ENCODE measurements at regions not wholly inside any gene's neighbourhood (a gene's known extent, or its start where the extent isn't known, plus 50 kb on each side); places are given as distances from the start of the nearest gene placed in this dataset.
"Not testable (repeated sequence)": the region's sequence is repeated elsewhere in the genome, so short reads cannot be mapped to it uniquely, and the experiment has no call there.

- Mint-ChIP-seq H3K27ac (no peak overlapping the region), H3K27me3 (ENCODE audit: low read depth) (no peaks in the 10 kb centered on the region), H3K4me3 (no peak overlapping the region), H3K4me1 (no peaks in the 10 kb centered on the region), H3K36me3 (ENCODE audit: low read depth) (no peaks in the 10 kb centered on the region), H3K9me3 (no peaks in the 10 kb centered on the region)
- TF ChIP-seq CTCF (IDR thresholded peaks at IDR 0.05; ENCODE audit: unreplicated experiment in 3 of 3), result no peak
Measured at GRCh38 chr5:101458587-101458986, 555.5 kb upstream of the ST8SIA4 start.

- TF ChIP-seq CTCF (IDR thresholded peaks at IDR 0.05; ENCODE audit: unreplicated experiment in 3 of 3), result no peak
- Mint-ChIP-seq H3K36me3 (ENCODE audit: low read depth) (no peaks in the 10 kb centered on the region), H3K27ac (no peak overlapping the region), H3K27me3 (ENCODE audit: low read depth) (no peaks in the 10 kb centered on the region), H3K4me1 (no peaks in the 10 kb centered on the region), H3K4me3 (no peak overlapping the region), H3K9me3 (no peaks in the 10 kb centered on the region)
Measured at GRCh38 chr5:101455851-101456250, 552.8 kb upstream of the ST8SIA4 start.

GRCh38 chr5:101455048-101455447, 552.0 kb upstream of the ST8SIA4 start:
- no peaks in the 10 kb centered on the region for H3K36me3 Mint-ChIP-seq (ENCODE audit: low read depth)
- no peak overlapping the region for H3K4me3 Mint-ChIP-seq
- TF ChIP-seq CTCF (IDR thresholded peaks at IDR 0.05; ENCODE audit: unreplicated experiment in 3 of 3), result no peak
- H3K9me3 Mint-ChIP-seq, result no peaks in the 10 kb centered on the region
- H3K27ac Mint-ChIP-seq, result no peak overlapping the region
- H3K27me3 Mint-ChIP-seq (ENCODE audit: low read depth), result no peaks in the 10 kb centered on the region
- no peaks in the 10 kb centered on the region for H3K4me1 Mint-ChIP-seq

- H3K4me3 Mint-ChIP-seq; H3K27me3 Mint-ChIP-seq (ENCODE audit: low read depth); H3K27ac Mint-ChIP-seq; H3K4me1 Mint-ChIP-seq; H3K36me3 Mint-ChIP-seq (ENCODE audit: low read depth): not testable (repeated sequence)
- peaks cover 21% of the 10 kb centered on the region for H3K9me3 Mint-ChIP-seq
Measured at GRCh38 chr5:101442281-101442680, 539.2 kb upstream of the ST8SIA4 start.

GRCh38 chr5:101440173-101440572, 537.1 kb upstream of the ST8SIA4 start:
- peaks cover 17% of the 10 kb centered on the region for H3K9me3 Mint-ChIP-seq
- TF ChIP-seq CTCF (IDR thresholded peaks at IDR 0.05; ENCODE audit: unreplicated experiment in 3 of 3), result no peak
- no peak overlapping the region for H3K27ac Mint-ChIP-seq
- no peak overlapping the region for H3K4me3 Mint-ChIP-seq
- no peaks in the 10 kb centered on the region for H3K27me3 Mint-ChIP-seq (ENCODE audit: low read depth)
- peaks cover 7% of the 10 kb centered on the region for H3K4me1 Mint-ChIP-seq
- no peaks in the 10 kb centered on the region for H3K36me3 Mint-ChIP-seq (ENCODE audit: low read depth)

- H3K27me3 Mint-ChIP-seq (ENCODE audit: low read depth), result no peaks in the 10 kb centered on the region
- no peak overlapping the region for H3K27ac Mint-ChIP-seq
- no peak overlapping the region for H3K4me3 Mint-ChIP-seq
- no peak for TF ChIP-seq CTCF (IDR thresholded peaks at IDR 0.05; ENCODE audit: unreplicated experiment in 3 of 3)
- no peaks in the 10 kb centered on the region for H3K36me3 Mint-ChIP-seq (ENCODE audit: low read depth)
- peaks cover 7% of the 10 kb centered on the region for H3K4me1 Mint-ChIP-seq
- H3K9me3 Mint-ChIP-seq, result peaks cover 5% of the 10 kb centered on the region
Measured at GRCh38 chr5:101437351-101437750, 534.3 kb upstream of the ST8SIA4 start.
